Stimulated activated CD8-positive, alpha-beta memory T cell treated with anti-CD3 and anti-CD28 coated beads, Interleukin-4, amount 100 ng/mL, for 48 hours (primary cell): ENCODE measurements at regions not wholly inside any gene's neighbourhood (a gene's known extent, or its start where the extent isn't known, plus 50 kb on each side); places are given as distances from the start of the nearest gene placed in this dataset.
"Not testable (repeated sequence)": the region's sequence is repeated elsewhere in the genome, so short reads cannot be mapped to it uniquely, and the experiment has no call there.

Experiments
- DNase-seq: peaks from one replicate; pipeline ENCODE4 v3.0.0-alpha.2; 2020

- DNase-seq: not testable (repeated sequence)
These were observed 112.0 kb downstream of the NPIPB11 start for GRCh38 chr16:29294400-29294933.

GRCh38 chr16:29293545-29293944 lies 113.0 kb downstream of the NPIPB11 start:
- DNase-seq: not testable (repeated sequence)

GRCh38 chr16:29292952-29293471 lies 113.5 kb downstream of the NPIPB11 start:
- DNase-seq: not testable (repeated sequence)

- not testable (repeated sequence) for DNase-seq
These were observed 114.9 kb downstream of the NPIPB11 start for GRCh38 chr16:29291329-29292271.

- DNase-seq: peak; percentile 80
These were observed 115.8 kb downstream of the NPIPB11 start for GRCh38 chr16:29290631-29291247.

- not testable (repeated sequence) for DNase-seq
These were observed 116.8 kb downstream of the NPIPB11 start for GRCh38 chr16:29289516-29290239.

- not testable (repeated sequence) for DNase-seq
These were observed 117.6 kb downstream of the NPIPB11 start for GRCh38 chr16:29288711-29289474.

- DNase-seq: not testable (repeated sequence)
These were observed 118.5 kb downstream of the NPIPB11 start for GRCh38 chr16:29287871-29288535.

GRCh38 chr16:29287246-29287645 lies 119.3 kb downstream of the NPIPB11 start:
- DNase-seq: not testable (repeated sequence)

GRCh38 chr16:29286796-29287195 lies 119.7 kb downstream of the NPIPB11 start:
- DNase-seq: not testable (repeated sequence)

- not testable (repeated sequence) for DNase-seq
These were observed 120.3 kb downstream of the NPIPB11 start for GRCh38 chr16:29286161-29286560.

- DNase-seq: not testable (repeated sequence)
These were observed 121.2 kb downstream of the NPIPB11 start for GRCh38 chr16:29285151-29285885.

- not testable (repeated sequence) for DNase-seq
These were observed 121.8 kb downstream of the NPIPB11 start for GRCh38 chr16:29284723-29285122.

- DNase-seq: not testable (repeated sequence)
These were observed 122.4 kb downstream of the NPIPB11 start for GRCh38 chr16:29284159-29284558.

- DNase-seq: not testable (repeated sequence)
These were observed 128.2 kb downstream of the NPIPB11 start for GRCh38 chr16:29278097-29278871.

- DNase-seq: not testable (repeated sequence)
These were observed 130.1 kb downstream of the NPIPB11 start for GRCh38 chr16:29276446-29276845.

GRCh38 chr16:29274055-29275035 lies 132.2 kb downstream of the NPIPB11 start:
- DNase-seq: not testable (repeated sequence)
